MV-4-11 (cell line): ENCODE measurements at regions not wholly inside any gene's neighbourhood (a gene's known extent, or its start where the extent isn't known, plus 50 kb on each side); places are given as distances from the start of the nearest gene placed in this dataset.
"Not testable (repeated sequence)": the region's sequence is repeated elsewhere in the genome, so short reads cannot be mapped to it uniquely, and the experiment has no call there.

Source experiments
- DNase-seq: peaks from one replicate; lab custom pipeline; 2025; lab: John Stamatoyannopoulos, UW

DNA sequence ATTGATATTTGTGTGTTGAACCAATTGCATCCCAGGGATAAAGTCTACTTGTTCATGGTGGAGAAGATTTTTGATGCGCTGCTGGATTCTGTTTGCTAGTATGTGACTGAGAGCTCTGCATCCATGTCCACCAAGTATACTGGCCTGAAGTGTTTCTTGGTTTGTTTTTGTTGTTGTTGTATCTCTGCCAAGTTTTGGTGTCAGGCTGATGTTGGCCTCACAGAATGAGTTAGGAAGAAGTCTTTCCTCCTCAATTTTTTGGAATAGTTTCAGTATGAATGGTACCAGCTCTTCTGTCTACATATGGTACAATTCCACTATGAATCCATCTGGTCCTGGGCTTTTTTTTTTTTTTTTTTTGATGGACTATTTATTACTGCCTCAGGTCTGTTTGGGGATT lies 50.9 kb upstream of the OSTN start:
- no peak for DNase-seq

DNA sequence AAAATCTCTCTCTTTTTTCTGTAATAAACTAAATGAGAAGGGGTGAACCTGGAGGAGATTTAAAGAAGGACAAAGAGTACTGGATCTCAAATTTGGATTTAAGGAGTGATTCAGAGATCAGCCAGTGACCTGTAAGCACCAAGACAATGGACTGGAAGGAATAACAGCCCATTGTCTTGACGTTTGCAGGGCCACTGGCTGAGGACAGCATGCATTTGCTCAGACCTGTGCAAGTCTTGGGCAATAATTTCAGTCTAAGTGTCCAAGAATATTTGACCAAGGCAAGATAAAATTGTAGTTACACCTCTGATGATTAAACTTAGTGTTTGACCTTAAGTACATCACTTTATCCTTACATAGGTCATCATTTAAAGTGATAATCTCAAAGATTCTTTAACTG lies 55.8 kb upstream of the OSTN start:
- no peak for DNase-seq

- peak; percentile 84 for DNase-seq
Observed at GRCh38 chr3:191141728-191142127, 57.3 kb upstream of the OSTN start.

DNA sequence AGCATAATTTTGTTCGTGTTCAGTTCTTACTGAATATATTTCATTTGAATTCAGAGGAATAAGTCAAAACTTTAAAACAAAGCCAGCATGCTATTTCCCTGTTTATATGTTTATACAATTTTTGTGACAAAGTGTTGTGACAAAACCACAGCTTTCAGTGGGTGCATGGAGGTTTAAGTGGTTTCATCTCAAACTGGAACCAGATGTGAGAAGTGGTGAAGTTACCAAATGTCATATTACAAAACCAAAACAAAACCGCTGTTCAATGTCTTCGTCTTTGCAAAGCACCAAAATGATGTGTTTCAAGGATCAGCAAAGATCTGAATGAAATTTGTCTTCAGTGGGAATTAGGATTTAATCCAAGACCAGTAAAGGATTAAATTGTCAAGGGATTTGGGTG lies 59.3 kb upstream of the OSTN start:
- peak; percentile 96 for DNase-seq

GRCh38 chr3:191138937-191139336 lies 60.1 kb upstream of the OSTN start:
- peak; percentile 45 for DNase-seq

DNA sequence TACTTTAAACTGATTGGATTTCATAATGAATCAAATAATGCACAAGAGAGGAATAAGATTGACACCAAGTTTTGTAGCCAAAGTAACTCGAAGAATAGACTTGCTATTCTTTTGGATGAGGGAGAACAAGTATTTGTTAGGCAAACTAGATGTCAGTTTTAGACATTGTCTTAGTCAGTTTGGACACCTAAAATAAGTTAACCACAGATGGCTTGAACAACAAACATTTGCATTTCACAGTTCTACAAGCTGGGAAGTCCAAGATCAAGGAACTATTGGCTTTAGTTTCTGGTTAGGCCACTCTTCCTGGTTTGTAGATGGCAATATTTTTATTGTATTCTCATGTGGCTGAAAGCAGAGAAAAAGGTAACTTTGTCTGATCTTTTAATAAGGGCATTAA lies 61.3 kb upstream of the OSTN start:
- DNase-seq, result no peak

DNA sequence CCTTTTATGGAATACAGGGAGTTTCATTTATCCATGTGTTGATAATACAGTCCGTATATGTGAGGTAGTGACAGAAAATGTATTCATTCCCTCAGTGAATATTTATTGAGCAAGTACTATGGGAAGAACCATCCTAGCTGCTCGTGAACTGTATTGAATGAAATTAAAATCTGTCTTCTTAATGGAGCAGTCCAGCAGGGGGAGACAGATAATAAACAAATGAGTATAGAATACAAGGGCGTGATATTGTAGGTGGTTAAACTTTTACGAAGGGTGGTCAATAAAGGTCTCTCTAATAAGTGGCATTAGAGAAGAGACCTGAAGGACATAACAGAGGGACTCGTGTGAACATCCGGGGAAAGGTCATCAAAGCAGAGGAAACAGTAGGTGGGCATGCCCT lies 62.7 kb upstream of the OSTN start:
- DNase-seq, result peak; percentile 48

DNA sequence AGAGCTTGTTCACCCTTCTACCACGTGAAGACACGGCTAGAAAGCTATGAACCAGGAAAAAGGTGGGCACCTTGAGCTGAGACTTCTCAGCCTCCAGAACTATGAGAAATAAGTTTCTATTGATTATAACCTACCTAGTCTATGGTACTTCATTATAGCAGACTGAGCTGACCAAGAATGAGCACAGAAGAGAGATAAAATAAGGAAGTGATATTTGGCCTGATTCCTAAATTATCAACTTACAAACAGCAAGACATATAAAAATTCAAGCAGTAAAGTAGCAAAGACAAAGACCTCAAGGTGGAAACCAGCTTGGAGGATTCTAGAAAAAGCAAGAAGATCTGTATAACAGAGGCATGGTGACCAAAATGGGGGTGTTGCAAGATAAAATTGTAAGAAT lies 63.9 kb upstream of the OSTN start:
- peak; percentile 62 for DNase-seq

GRCh38 chr3:191133359-191133758 lies 65.7 kb upstream of the OSTN start:
- DNase-seq, result no peak

GRCh38 chr3:191131305-191131704 lies 67.7 kb upstream of the OSTN start:
- no peak for DNase-seq

DNA sequence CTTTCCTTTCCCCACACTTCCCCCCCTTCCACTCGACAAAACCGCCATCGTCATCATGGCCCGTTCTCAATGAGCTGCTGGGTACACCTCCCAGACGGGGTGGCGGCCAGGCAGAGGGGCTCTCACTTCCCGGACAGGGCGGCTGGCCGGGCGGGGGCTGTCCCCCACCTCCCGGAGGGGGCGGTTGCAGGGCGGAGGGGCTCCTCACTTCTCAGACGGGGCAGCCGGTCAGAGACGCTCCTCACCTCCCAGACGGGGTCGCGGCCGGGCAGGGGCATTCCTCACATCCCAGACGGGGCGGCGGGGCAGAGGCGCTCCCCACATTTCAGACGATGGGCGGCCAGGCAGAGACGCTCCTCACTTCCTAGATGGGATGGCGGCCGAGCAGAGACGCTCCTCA lies 74.2 kb upstream of the OSTN start:
- DNase-seq, result not testable (repeated sequence)

DNA sequence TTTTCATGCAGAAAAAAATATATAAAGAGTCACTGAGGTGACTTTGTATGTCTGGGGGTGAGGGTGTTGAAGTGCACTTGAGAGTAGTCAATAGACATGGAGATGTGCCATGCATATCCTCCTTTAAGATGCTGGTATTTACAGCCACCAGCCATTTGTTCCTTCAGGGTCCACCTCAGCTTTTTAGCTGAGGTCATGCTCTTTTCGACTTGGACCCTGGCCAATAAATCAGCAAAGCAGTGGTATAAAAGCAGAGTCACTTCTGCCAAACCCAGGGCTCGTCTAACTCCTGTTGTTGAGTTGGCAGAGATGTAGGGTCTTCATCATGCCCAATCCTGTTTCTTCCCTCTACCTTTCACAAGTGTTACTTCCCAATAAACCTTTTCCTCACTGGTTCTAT lies 75.1 kb upstream of the OSTN start:
- no peak for DNase-seq

GRCh38 chr3:191123231-191123630 lies 75.8 kb upstream of the OSTN start:
- no peak for DNase-seq

DNA sequence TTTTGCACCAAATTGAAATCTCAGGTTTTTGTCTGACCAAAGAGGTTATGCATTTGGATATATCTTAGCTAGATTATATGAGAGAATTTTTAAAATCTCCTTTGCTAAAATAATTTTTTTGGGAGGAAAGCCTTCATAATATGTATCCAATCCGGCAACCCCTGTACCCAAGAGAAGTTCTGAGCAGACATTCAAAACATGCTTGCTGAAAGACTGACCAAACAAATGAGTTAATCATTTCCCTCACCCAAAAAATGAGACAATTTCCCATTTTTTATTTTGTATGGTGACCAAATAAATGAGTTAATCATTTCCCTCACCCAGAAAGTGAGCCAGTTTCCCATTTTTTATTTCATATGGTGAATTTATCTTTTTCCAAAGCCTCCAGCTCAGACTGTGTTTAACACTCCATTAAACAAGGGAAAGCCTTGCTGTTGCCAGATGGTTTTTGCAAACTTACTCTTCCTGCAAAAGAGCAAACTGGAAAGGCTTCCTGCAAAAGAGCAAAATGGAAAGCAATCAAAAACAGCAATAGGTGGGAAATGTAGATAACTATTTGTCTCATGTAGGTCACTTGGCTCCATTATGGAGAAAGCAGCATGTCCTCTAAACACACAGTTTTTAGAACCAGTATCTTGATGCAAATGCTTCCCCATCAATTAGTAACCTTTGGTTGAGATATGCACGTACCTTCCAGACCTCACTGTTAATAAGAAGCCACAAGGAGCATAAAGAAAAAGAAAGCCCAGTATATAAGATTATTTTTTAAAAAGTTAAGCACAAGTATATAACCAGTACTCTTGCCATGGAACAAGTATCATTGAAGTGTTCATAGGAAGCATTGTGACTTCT lies 78.4 kb upstream of the OSTN start:
- DNase-seq, result no peak

DNA sequence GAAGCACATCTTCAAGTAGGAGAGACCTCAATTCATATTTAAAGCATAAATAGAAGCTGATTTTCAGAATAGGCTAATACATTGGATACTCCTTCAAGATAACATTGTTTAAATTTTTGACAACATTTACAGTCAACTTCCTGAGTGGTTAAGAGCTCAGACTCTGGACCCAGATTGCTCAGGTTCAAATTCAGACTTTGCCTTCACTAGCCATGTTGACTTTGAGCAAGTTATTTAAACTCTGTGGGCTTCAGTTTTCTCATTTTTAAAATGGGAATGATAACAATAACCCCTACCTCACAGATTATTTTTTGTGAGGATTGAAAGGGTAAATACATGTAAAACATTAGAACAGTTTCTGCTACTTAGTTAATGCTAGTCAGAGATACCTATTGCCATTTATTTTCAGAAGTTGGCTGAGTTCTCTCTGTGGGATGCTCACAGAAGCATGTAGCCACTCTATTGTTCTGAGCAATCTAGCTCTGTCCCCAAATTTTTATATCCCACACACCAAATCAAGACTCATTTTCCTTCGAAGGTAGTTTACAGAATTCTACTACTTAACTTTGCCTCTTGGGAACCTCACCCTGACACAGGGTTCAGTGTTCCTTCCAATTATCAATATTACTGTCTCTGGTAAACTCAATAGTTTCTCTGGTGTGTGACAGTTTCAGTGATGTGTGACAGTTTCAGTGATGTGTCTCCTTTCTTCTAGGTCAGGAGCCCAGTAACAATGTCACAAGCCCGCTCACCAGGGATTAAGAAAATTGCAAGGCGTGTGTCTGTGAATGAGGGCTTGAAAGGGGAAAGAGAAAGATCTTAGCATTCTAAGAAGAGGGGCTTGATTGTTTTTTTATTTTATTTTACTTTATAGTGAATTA lies 79.4 kb upstream of the OSTN start:
- no peak for DNase-seq

DNA sequence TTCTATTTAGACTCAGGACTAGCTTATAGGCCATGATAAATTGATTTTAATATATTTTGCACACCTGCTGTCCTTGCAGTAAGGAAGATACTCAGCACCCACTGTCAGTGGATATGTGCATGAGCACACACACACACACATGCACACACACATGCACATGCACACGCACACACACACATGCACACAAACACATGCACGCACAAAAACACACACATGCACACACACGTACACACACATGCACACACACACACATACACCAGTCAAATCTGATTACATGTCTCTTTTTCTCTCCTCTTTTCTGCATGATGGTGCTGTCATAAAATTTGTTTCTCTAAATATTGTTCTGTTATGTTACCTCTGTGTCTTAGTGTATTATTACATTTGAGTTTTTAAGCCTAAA lies 87.3 kb upstream of the OSTN start:
- DNase-seq, result no peak

GRCh38 chr3:191105418-191105817 lies 93.6 kb upstream of the OSTN start:
- DNase-seq, result no peak

GRCh38 chr3:191100516-191100915 lies 98.5 kb upstream of the OSTN start:
- no peak for DNase-seq

DNA sequence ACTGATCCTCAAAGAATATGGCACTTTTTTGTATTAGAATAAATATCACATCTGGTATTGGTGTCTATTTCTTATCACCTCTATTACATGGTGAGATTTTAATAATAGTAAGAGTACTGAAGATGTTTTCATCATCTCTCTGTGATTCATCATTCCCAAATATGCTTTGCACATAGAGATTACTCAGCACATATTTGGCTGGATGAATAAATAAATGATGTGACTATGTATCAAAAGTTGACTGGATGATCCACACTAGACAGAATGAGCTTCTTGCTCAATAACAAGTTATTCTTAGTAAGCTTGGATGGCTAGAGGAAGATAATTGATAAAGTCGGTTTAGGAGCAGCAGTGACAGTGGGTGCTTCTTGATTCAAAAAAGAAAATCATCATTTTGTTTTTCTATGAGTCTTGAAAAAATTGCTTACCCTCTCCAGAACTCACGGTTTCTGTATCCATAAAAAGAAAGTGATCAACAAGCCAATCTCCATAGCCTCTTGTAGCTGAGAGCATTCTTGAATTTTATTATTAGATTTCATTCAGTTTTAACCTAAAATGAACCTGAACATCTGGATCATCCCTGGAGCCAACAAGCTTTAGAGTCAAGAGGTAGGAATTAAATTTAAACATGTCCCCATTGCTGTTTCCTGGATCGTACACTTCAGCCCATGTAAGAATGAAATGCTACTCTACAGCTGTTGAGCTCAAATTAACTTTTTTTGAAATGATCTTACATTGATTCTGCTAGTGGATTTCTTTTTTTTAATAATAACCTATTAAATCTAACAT lies 104.8 kb upstream of the OSTN start:
- no peak for DNase-seq

DNA sequence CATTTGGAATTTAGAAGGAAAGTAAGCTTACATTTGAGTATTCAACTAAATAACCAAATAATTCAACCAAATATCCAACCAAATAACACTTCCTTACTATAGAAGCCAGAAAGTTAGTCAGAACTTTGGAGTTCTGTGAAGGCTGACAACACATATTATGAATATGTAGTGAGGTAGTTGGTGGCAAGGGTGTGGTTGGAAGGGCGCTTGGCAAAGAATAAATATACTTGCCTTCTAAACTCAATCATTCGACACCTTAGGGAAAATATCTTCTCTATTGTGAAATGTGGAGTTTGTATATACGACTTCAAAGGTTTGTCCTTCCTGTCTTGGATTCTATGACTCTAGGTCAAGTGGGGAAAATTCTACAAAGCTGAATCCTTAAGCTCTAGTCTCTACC lies 111.7 kb upstream of the OSTN start:
- no peak for DNase-seq

GRCh38 chr3:191085091-191085490 lies 114.0 kb upstream of the OSTN start:
- DNase-seq, result no peak

DNA sequence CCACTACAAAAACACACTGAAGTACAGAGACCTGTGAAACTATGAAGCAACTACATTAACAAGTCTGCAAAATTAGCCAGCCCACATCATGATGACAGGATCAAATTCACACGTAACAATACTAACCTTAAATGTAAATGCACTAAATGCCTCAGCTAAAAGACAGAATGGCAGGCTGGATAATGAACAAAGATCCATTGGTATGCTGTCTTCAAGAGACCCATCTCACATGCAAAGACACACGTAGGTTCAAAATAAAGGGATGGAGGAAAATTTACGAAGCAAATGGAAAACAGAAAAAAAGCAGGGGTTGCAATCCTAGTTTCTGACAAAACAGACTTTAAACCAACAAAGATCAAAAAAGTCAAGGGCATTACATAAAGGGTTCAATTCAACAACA lies 120.1 kb upstream of the OSTN start:
- DNase-seq, result not testable (repeated sequence)
